Dedifferentiated amniotic fluid mesenchymal stem cell (primary cell): ENCODE measurements at regions not wholly inside any gene's neighbourhood (a gene's known extent, or its start where the extent isn't known, plus 50 kb on each side); places are given as distances from the start of the nearest gene placed in this dataset.
"Not testable (repeated sequence)": the region's sequence is repeated elsewhere in the genome, so short reads cannot be mapped to it uniquely, and the experiment has no call there.

ENCODE experiments used
- DNase-seq: peaks from one replicate; pipeline ENCODE4 v3.0.0-alpha.2; 2016; ENCODE audit errors: extremely low spot score

- no peak for DNase-seq
Measured at GRCh38 chrX:120718969-120719368, 89.1 kb upstream of the C1GALT1C1 start.

GRCh38 chrX:120702337-120702736 lies 72.5 kb upstream of the C1GALT1C1 start:
- not testable (repeated sequence) for DNase-seq

- DNase-seq = no peak
Measured at GRCh38 chrX:120697053-120697452, 67.2 kb upstream of the C1GALT1C1 start.

GRCh38 chrX:120692319-120692718 lies 62.5 kb upstream of the C1GALT1C1 start:
- DNase-seq = no peak

GRCh38 chrX:120690941-120691340 lies 61.1 kb upstream of the C1GALT1C1 start:
- no peak for DNase-seq

- no peak for DNase-seq
Measured at GRCh38 chrX:120690344-120690743, 60.5 kb upstream of the C1GALT1C1 start.

GRCh38 chrX:120680090-120680489 lies 50.2 kb upstream of the C1GALT1C1 start:
- DNase-seq = no peak
